Left ventricle myocardium inferior (tissue), 1 donor: ENCODE measurements at regions not wholly inside any gene's neighbourhood (a gene's known extent, or its start where the extent isn't known, plus 50 kb on each side); places are given as distances from the start of the nearest gene placed in this dataset.

ENCODE experiments used
- DNase-seq: peaks from one replicate; pipeline ENCODE4 v3.0.0-alpha.2; 2020
- H3K27ac ChIP-seq: fragments of 200-600 bp; replicated peaks from 2 replicates; pipeline ENCODE4 v1.8.0; 2021
- H3K27me3 ChIP-seq: fragments of 200-600 bp; 2 replicates; pipeline ENCODE4 v1.8.0; 2021; ENCODE audit warnings: low read depth
- H3K36me3 ChIP-seq: fragments of 200-600 bp; 2 replicates; pipeline ENCODE4 v1.8.0; 2021
- H3K4me1 ChIP-seq: fragments of 200-600 bp; 2 replicates; pipeline ENCODE4 v1.8.0; 2021
- H3K4me3 ChIP-seq: fragments of 200-600 bp; 2 replicates; pipeline ENCODE4 v1.8.0; 2021; ENCODE audit warnings: mild to moderate bottlenecking, moderate library complexity
- H3K9me3 ChIP-seq: fragments of 200-600 bp; replicated peaks from 2 replicates; pipeline ENCODE4 v1.8.0; 2021
- CTCF ChIP-seq: fragments of 200-600 bp; IDR thresholded peaks from 2 replicates; pipeline ENCODE4 v1.8.0; 2021; ENCODE audit warnings: antibody characterized with exemption, mild to moderate bottlenecking, borderline replicate concordance
- intact Hi-C: fragments of 100-400 bp; cut with micrococcal nuclease; formaldehyde crosslinking; loops from one replicate; pipeline ENCODE4 v1.11.0; 2022
- donor health status: DM: no; HTN: yes; CAD: no; lungs with severe emphysema.

DNA sequence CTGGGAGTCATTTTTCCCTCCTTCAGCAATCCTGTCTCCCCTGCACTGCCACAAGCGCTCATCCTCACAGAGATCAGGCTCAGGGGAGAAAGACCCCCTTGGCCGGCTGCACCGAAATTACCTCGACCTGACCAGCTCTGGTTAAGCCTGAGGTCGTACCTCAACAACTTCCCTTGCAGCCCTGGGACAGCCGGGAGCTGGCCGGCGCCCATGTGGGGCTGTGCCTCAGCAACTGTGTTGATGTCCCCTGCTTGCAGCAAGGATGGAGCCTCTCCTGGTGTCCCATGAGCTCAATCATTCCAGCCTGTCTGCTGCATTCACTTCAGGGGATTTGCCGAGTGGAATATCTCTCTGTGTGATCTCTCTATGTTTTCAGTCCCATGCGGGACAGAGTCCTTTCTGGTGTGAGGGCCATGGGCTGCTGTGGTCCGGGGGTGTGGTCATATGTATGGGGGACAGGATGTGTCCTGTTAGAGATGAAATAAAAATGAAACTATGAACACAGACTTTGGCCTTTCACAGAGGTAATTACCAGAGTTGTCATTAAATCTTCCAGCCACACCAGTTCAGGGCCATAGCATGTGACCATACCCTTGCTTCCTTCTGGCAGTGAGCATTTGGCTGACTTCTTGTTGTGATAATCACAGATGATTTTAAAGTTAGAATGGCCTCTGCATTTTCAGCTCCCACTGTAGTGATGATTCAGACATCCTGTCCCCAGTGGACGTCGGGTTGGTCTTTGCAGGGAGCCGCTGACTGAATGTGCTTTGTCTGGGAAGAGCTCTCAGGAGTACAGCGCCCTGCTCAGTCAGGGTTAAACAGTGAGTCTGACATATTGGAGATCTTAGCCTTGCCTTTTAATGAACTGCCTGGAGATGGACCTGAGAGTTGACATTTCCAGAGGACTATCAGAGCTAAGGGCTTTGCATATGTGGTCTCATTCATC is 405.9 kb downstream of the AACS start:
- H3K4me1 ChIP-seq: no peaks in the 10 kb centered on the region
- no peaks in the 10 kb centered on the region for H3K36me3 ChIP-seq
- no peak for DNase-seq
- intact Hi-C loops: no loop called here
- H3K27ac ChIP-seq: no peak overlapping the region
- H3K27me3 ChIP-seq: no peaks in the 10 kb centered on the region
- no peak for TF ChIP-seq CTCF
- no peak overlapping the region for H3K4me3 ChIP-seq
- H3K9me3 ChIP-seq: no peaks in the 10 kb centered on the region

DNA sequence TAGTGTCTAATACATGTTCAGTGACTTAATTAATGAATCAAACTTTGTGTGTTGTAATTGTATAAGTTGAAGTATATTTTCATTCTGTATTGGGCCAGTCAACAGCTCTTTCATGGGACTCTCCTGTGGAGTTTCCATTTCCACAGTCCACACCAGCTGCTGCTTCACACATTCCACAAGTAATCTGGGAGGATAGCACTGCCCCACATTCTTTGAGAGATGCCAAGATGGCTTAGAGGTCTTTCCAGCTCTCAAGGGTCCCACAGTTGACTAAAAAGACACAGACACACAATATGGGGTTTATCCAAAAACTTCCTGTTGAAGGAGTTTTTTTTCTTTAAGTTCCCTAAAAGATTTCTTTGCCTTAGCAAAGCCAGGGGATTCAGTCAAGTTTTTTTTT is 408.3 kb downstream of the AACS start:
- Histone ChIP-seq H3K36me3 (no peaks in the 10 kb centered on the region), H3K4me1 (no peaks in the 10 kb centered on the region), H3K4me3 (no peak overlapping the region), H3K27ac (no peak overlapping the region), H3K27me3 (peaks cover 12% of the 10 kb centered on the region), H3K9me3 (no peaks in the 10 kb centered on the region)
- TF ChIP-seq CTCF: no peak
- DNase-seq: no peak
- intact Hi-C loops: no loop called here

DNA sequence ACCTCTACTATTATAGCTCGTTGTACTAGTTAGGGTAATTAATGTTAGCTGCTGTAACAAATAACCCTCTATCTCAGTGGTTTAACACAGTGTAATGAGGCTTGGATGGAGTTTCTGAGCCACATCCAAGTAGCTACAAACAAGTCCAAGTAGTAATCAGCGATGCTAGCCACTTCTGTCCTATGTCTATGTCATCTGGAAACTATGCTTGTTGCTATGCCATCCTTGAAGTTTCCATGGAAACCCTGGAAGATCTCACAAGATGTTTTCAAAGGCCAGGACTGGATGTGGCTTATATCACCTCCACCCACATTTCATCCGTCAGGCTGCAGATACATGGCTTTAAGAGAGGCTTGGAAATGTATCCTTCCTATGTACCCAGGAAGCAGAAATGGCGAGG is 422.1 kb downstream of the AACS start:
- Histone ChIP-seq H3K9me3 (peaks cover 21% of the 10 kb centered on the region), H3K4me3 (no peak overlapping the region), H3K36me3 (no peaks in the 10 kb centered on the region), H3K27ac (no peak overlapping the region), H3K27me3 (no peaks in the 10 kb centered on the region), H3K4me1 (no peaks in the 10 kb centered on the region)
- no peak for DNase-seq
- intact Hi-C loops: no loop called here
- TF ChIP-seq CTCF: no peak

DNA sequence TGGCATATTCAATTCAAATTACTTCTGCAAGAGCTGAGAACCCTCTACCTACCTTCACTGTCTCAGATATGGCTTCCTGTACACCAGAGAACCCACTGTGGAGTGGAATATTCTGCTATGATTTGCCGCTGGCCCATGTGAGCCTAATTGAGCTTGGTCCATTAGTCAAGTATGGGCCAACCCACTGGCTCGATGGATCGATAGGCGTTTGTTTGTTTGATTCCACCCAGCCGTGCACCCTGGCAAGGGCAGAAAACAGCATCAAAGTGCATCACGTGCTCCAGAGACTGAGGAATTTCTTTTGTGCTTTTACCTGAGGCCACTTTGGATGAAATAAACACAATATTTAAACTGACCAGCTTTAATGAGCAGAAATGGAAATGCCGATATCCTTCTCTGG is 426.3 kb downstream of the AACS start:
- no peak for TF ChIP-seq CTCF
- H3K27ac ChIP-seq: no peak overlapping the region

GRCh38 chr12:125492354-125493270 is 427.4 kb downstream of the AACS start:
- Histone ChIP-seq H3K27ac (no peak overlapping the region), H3K36me3 (no peaks in the 10 kb centered on the region), H3K27me3 (no peaks in the 10 kb centered on the region), H3K4me3 (no peak overlapping the region), H3K4me1 (no peaks in the 10 kb centered on the region), H3K9me3 (peaks cover 9% of the 10 kb centered on the region)
- intact Hi-C loops: no loop called here
- DNase-seq: no peak
- no peak for TF ChIP-seq CTCF

More for the DNA sequence above, 426.3 kb downstream of the AACS start:
- Histone ChIP-seq H3K27me3 (no peaks in the 10 kb centered on the region), H3K36me3 (no peaks in the 10 kb centered on the region), H3K9me3 (peaks cover 17% of the 10 kb centered on the region), H3K4me3 (no peak overlapping the region), H3K4me1 (no peaks in the 10 kb centered on the region)
- DNase-seq: no peak
- intact Hi-C loops: no loop called here
